Activated naive CD8-positive, alpha-beta T cell treated with anti-CD3 and anti-CD28 coated beads, Interleukin-2, amount 50 U/mL, for 16 hours (primary cell): ENCODE measurements at regions not wholly inside any gene's neighbourhood (a gene's known extent, or its start where the extent isn't known, plus 50 kb on each side); places are given as distances from the start of the nearest gene placed in this dataset.

Source experiments
- DNase-seq: peaks from one replicate; pipeline ENCODE4 v3.0.0-alpha.2; 2020; ENCODE audit warnings: low read depth, low spot score

DNA sequence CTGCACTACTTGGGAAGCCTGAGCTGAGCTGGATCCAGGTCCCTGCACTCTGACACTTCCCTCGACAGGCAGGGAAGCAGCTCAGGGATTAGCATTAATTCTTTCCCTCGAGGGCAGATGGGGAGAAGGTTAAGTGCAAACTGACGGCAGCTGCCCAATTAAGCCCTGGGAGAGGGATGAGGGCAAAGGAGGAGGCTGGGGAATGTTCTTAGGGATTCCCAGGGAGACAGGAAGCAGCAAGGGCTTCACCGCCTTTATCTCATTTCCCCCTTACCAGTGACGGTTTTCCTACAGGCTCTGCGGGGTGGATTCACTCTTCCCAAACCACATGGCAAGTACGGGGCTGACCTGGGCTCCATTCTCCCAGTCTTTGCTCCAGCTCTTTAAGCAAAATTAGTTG is 519.0 kb upstream of the PROK2 start:
- DNase-seq = no peak

DNA sequence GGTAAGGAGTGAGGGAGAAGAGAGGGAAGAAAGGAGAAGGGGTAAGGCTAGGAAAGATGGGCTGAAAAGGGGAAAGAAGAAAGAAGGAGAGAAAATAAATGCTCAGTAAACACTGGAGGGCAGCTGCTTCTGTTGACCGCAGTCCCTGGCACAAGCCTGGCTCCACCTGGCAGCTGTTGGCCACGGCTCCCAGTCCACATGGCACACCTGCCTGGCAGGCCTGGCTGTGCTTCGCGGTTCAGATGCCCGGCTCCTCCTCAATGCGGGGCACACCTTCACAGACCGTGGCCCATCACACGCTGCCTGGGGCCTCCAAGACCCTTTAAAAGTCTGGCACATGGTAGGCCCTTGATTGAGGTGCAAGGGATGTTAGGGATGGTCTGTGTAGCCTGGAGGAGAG is 516.8 kb upstream of the PROK2 start:
- DNase-seq = no peak

DNA sequence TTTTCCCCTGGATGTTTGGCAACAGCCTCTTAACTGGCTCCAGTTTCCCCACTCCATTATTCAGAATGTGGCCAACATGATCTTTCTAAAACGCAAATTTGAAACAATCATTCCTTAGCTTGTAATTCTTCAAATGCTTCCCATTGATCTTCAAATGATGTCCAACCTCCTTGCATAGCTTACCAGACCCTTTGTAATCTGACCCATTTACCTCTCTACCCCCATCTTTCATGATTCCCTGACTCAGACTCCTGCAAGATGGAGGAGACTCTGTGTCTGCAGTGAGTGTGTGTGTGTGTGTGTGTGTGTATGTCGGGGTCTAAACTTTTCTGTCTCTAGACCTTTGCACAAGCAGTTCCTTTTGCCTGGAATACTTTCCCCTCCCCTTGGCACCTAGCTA is 515.7 kb upstream of the PROK2 start:
- DNase-seq = no peak

DNA sequence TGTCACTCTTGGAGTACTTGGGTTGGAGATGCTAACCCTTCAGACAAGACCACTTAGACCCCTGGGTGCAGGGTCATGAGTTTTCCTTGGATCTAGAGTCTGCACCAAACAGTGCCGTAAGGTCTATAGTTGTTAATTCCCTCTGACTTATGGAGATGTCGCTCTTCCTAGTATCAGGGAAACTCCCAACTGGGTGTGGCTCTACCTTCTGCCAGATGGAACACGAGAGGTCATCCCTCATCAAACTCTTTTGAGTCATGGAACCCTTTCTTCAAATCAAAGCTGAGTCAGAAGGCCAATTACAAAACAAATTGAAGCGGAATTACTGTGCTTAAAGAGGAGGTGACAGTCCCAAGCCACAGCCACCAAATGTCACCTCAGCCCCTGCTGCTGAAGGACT is 514.9 kb upstream of the PROK2 start:
- DNase-seq = no peak

DNA sequence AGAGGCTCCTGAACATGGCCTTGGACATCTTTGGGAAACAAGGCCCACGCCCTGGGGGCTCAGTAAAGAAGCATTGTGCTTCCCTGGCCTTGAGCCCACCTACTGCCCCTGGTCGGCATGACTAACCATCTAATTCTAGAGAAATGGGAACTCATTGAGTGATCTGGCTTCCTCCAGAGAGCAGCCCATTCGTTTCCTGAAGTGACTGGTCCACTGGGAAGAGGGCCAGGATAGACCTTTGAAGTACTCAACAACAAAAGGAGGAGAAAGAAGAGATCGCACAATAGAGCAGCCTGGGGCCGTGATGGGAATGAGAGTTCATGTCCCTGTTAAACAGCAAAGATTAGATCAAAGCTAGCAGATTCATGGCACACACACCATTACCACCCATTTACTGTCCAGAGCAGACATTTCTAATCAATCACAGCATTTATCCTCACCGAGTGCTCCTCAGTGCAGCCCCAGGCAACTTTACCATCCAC is 514.4 kb upstream of the PROK2 start:
- DNase-seq = no peak

DNA sequence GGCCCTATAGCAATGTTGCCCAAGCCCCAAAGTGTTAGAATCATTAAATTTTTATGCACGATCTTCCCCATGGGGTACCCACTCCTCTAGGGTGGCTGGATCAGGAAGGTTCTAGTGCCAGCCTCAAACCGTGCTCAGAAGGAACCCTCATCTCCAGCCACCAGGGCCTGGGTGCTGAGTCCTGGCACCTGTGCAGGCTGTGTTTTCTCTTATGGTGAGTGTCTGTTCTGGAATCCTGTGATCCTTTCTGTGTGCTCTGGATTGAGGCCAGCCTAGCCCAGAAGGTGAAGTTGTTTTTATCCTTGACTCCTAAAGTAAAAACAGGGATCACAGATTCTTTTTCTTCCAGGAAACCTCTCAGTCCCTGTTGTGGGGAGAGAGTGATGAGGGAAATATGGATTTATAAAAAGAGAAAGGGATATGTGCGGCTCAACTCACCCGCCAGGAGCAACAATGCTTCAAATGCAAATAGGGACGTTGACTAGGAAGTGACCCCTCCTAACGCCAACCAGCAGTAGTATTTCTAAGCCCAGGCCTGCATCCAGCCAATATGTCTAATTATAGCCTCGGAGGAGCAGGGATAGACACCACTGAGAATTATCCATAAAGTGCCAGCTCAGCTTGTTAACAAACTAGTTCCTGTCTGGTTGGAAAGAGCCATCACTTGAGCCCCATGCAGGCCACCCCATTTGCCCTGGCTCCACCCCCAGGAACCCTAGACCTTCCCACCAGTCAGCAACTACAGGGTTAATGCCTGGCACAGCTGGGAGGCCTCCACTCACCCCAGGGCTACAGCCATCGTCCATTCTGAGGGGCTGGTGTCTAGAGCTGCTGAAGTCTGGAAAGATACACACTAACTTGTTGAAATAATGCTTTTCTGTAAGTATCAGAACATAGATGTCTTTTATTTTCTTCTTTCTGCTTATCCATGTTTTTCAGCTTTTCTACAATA is 513.5 kb upstream of the PROK2 start:
- DNase-seq = no peak

DNA sequence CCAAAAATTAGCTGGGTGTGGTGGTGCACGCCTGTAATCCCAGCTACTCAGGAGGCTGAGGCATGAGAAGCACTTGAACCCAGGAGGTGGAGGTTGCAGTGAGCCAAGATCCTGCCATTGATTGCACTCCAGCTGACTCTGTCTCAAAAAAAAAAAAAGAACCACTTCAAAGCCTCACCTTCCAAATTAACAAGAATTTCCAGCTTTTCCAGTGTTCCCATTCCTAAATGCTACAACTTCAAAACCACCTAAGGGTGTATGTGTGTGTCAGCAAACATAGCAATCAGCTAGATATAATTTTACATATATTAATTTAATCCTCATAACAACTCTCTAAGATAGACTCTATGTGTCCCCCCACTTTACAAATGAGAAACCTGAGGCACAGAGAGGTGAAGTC is 512.5 kb upstream of the PROK2 start:
- no peak for DNase-seq

DNA sequence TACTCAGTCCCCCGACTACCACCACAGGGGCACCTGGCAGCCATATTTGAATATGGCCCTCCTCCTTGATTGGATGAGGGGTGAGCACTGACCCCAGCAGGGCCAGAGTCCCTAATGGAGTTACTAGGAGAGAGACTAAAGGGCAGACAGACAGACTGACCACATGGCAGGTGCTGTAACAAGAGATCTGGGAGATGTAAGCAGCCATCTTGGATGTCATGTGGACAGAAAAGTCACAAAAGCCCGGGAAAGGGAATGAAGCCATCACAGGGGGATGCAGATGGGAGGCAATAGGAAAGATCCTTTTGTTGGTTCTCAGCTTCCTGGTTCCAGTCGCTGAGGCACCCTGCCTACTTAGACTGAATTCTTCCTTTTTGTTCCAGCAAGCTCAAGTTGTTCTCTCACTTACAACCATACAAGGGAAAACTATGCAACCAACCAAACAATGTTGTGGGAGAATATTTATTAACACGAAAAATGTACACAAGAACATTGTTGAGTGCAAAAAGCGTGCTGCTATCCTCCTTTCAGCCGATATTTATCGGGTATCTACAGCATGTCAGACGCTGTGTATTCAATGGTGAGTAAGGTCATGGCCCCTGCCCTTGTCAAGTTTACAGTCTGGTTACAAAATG is 511.6 kb upstream of the PROK2 start:
- DNase-seq = no peak

DNA sequence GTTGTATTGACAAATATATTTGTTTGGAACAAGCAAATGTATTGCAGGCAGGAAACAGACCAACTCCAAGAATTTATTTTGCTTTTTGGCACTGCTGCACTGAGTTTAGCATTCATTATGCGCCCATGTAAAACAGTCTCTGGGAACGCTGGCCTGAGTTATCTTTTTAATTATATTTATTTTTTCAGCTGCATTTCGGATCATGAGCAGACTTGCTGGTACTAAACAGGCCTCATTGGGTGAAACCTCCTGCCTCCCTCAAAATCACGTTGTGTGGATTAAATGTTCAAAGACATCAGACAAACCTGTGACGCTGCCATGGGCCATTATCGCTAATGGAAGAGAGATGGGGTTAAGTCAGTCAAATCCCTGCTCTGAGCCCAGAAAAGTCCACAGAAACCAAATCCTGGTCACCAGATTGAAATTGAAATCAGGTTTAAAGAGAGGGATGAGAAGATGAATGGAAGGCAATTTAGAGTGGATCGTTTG is 511.1 kb upstream of the PROK2 start:
- no peak for DNase-seq

DNA sequence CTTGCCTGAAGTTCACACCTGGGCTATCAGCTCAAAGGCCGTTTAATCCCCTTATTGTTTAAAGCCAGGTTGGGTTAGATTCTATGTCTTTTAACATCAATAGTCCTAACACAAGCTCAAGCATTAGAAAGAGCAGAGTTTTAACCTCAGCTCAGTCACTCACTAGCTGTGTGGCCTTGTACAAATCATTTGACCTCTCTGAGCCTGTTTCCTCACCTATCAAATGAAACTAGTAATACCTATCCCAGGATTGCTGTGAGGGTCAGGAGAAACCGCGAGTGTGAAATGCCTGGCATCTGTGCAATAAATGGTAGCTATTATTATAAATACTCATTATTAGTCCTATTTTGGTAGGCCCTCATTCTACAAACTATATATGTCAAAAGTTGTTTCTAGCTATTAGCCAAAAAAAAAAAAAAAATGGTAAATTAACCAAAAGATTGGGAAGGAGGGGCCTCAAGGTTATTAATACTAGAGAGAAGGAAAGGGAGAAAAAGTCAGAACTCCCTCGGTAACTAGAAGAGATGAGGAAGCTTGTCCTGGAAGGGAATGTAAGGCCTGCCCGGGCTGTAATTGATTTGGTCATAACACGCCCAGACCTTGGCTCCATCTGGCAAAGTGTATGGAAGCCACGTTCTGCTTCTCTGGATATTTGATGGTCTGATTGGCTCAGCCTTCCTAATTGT is 510.5 kb upstream of the PROK2 start:
- DNase-seq = no peak

DNA sequence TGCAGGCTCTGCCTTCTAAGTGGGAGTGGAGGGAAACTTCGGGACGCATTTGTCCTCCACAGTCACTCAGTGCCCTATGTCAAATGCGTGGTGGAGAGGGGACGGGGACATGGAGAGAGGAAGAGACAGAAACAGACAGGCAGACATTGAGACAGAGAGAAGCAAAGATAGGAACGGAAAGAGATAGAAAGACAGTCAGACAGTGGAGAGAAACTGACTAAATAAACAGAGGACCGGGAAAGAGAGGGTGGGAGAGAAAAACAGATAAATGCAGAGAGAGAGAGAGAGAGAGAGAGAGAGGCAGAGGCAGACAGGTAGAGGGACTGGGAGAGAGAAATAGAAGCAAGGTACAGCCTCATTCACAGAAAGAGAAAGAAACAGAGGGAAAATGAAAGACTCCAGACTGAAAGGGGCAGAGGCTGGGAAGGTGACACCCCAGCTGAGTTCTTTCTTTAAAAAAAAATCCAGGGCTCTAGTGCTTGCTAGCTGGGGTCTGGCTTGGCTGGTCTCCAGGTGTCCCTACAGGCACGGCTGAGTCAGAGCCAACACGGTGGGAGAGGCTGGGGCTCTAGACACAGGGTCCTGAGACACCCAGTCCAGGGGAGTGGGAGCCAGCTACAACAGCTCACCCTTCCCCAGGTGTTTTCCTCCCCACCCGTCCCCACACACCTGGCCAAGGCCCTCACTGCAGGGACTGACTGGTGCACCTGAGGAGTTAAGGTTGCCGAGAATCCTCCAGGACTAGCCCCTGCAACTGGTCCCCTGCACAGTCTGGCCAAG is 506.1 kb upstream of the PROK2 start:
- no peak for DNase-seq

DNA sequence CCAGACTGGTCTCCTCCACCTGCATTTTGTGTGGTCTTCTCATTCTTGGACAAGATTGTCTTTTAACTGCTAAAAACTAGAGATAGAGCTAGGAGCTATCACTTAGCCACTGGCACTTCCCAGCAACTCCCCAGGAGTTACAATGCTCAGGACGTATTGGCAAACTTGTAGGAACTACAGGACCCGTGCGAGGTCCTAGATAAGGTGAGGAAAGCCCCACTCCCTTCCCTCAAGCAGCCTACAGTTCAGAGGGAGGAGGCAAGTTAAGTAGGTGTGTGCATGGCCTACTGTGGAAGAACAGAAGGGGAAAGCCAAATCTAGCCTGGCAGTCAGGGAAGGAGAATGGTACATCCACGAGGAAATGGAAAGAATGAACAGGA is 504.7 kb upstream of the PROK2 start:
- no peak for DNase-seq

DNA sequence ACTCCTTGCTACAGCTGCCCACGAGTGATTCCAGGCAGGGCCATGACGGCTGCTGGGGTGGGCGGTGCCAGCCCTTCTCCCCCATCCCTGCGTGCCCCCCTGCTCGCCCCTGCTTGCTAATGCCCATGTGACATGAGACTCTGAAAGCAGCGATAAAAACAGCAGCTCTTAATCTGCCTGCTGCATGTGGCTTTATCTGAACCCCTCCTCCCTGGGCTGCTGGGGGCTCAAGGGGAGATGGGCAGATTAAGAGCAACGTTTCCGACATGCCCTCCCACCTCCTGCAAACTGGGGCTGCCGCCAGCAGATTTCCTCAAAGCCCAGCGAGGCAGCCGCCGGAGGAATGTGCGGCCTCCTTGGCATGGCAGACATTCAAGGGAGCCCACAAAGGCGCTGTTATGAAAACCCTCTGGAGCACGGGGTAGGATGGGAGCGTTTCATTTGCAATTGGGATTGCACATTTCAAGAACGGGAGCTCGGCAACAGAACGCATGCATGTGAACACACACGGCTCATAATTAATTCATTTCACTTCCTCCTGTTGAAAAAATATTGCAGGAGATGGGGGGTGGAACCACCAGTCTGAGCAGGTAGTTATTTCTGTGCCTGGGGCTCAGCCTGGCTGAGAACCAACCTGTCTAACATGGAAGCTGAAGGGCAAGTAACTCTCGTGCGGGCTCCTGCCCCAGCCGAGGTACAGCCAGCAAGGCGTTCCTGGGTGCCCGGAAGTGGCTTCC is 504.2 kb upstream of the PROK2 start:
- DNase-seq = no peak

DNA sequence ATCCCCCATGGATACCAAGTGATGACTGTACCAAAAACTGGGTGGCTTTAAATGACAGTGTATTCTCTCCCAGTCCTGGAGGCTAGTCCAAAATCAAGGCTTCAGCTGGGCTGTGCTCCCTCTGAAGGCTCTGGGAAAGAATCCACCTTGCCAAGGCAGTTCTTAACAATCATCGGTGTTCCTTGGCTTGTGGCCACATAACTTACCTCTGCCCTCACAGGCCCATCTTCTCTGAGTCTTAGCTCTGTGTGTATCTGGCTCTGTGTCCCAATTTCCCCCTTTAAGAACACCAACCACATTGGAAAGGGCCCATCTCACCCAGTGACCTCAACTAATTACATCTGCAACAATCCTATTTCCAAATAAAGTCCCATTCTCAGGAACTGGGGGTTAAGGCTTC is 503.0 kb upstream of the PROK2 start:
- DNase-seq = no peak

DNA sequence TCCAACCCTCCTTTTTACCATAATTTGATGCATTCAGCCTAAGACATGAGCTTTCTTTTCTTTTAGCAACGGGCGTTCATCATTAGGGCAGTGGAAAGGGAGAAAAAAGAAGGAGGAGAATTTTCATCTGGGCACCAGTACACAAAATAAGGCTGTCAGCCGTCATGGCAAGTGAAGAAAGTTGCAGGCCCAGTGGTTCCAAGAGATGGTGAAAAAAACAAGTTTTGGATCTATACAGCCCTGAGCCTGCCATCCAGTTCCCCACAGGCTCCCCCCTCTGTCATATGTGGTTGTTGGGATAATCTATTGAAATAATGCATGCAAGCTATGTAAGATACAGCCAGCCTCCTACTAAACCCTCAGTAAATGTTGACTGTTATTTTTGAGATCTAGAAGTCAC is 500.6 kb upstream of the PROK2 start:
- no peak for DNase-seq

DNA sequence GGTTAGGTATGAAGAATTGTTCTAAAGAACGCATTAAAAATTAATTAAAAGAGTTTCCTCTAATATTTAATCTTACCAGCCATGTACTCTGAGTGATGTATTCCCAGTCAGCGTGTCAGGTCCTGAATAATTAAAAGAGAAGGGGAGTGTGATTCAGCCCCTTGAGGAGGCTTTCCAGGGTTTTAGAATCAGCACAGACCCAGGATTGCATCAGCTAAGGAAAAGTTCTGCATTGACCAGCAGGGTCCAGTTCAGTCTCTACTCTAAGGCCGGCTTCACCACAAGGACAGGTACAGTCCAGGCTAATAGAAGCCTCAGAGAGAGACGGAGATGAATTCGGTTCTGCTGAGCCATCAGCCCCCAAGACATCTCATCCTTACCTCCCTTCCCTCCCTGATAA is 499.5 kb upstream of the PROK2 start:
- no peak for DNase-seq

DNA sequence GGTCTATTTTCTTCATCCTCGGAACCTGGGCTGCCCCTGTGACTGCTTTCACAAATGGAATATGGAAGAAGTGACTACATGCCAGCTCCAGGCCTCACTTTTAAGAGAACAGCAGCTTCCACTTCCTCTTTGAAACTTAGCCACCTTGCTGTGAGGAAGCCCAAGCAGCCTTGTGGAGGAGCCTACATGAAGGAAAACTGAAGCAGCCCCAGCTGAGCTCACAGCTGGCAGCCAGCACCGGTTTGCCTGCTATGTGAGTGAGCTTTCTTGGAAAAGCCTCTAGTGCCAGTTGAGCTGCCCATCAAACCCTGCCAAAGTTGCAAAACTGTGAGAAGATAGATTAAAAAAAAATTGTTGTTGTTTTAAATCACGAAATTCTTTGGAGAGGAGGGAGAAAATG is 498.0 kb upstream of the PROK2 start:
- DNase-seq = no peak

DNA sequence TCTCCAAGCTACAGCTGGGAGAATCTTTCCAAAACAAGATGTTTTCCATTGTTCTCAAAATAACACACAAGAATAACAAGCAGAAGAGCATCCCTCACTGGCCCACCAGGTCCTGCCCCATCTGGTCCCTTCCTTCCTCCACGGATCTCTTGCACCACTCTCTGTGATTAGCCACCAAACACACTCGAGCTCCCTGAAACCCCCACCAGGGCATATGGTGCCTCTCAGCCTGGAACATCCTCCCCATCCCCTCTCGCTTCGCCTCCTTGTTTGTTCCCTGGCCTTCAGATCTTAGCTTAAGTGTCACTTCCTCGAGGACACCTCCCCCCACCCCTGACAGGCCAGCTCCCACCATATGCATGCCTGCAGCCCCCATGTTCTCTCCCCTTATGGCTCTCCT is 496.6 kb upstream of the PROK2 start:
- no peak for DNase-seq

DNA sequence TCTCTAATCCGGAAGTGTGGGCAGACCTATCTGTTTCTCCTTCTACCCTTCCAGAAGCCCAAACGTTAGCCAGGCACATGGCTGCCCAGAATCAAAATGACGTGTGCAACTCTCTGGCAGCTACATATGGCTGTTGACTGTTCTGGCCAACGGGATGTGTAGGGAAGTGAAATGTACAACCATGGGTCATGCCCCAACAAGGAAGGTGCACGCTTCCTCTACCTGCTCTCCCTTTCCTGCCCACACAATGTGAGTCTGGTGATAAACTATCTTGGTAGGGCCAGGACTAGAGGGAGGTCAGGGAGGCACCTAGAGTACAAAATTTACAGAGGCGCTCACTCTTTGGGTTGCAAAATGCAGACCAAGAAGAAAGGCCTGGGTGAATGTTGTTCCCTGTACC is 495.9 kb upstream of the PROK2 start:
- no peak for DNase-seq

DNA sequence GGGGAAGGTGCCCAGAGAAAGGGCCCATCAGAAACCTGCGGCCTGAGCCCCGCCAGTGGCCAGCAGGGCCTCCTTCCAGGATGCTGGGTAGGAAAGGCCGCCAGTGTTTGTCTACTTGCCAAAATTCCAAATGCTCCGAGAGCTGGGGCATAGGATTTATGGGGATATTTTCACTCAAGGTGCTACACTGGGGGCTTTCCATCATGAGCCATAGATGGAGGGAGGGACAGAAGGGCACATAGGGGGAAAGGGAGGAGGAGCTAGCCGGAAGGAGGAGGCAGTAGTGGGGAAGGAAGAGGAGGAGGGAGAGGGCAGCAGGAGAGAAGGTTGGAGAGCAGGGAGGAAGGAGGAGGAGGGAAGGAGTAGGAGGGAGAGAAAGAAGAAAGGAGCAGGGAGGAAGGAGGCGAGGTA is 494.7 kb upstream of the PROK2 start:
- no peak for DNase-seq

DNA sequence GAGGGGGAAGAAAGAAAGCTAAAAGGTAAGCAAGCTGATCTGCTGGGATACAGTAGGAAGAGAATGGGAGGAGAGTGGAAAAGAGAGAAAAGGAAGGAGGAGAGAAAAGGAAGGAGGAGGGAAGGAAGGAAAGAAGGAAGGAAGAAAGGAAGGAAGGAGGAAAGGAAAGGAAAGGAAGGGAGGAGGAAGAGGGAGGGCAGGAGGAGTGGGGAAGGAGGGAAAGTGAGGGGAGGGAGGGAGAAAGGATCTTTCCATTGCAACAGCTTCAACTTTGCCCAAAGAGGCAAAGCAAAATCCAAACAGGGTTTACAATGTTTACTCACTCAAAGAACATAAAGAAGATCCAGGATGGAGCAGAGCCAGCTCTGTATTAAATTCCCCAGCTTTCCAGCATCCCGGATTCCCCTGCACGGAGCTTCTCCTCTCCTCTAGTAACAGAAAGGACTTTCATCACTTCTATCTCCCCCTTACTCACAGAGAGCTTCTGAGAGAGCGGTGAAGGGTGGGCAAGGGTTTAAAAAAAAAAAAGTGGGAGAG is 494.2 kb upstream of the PROK2 start:
- DNase-seq = no peak
